Hepatocyte (in vitro differentiated cells): ENCODE measurements at regions not wholly inside any gene's neighbourhood (a gene's known extent, or its start where the extent isn't known, plus 50 kb on each side); places are given as distances from the start of the nearest gene placed in this dataset.

Experiments
- DNase-seq: peaks from one replicate; pipeline ENCODE4 v3.0.0-alpha.2; 2016; ENCODE audit warnings: low spot score
- H2AFZ ChIP-seq: fragments of 200-600 bp; sonication (generic); 2 replicates; pipeline ENCODE4 v1.6.0; 2016; ENCODE audit warnings: antibody characterized with exemption, mild to moderate bottlenecking
- H3K27ac ChIP-seq: fragments of 200-600 bp; sonication (generic); 2 replicates; pipeline ENCODE4 v1.5.1; 2016; ENCODE audit warnings: mild to moderate bottlenecking
- H3K27me3 ChIP-seq: fragments of 200-600 bp; sonication (generic); 2 replicates; pipeline ENCODE4 v1.6.1; 2016
- H3K36me3 ChIP-seq: fragments of 200-600 bp; sonication (generic); replicated peaks from 2 replicates; pipeline ENCODE4 v1.5.1; 2016; ENCODE audit warnings: low read depth; ENCODE audit not compliant: insufficient read depth
- H3K4me1 ChIP-seq: fragments of 200-600 bp; sonication (generic); 2 replicates; pipeline ENCODE4 v1.5.1; 2016; ENCODE audit warnings: mild to moderate bottlenecking, moderate library complexity; ENCODE audit not compliant: insufficient read depth
- H3K4me2 ChIP-seq: fragments of 200-600 bp; sonication (generic); 2 replicates; pipeline ENCODE4 v1.6.0; 2016
- H3K4me3 ChIP-seq: fragments of 200-600 bp; sonication (generic); 2 replicates; pipeline ENCODE4 v1.5.1; 2016; ENCODE audit warnings: mild to moderate bottlenecking
- H3K79me2 ChIP-seq: fragments of 200-600 bp; sonication (generic); 2 replicates; pipeline ENCODE4 v1.6.0; 2017; ENCODE audit warnings: mild to moderate bottlenecking
- H3K9me2 ChIP-seq: fragments of 200-600 bp; sonication (generic); replicated peaks from 2 replicates; pipeline ENCODE4 v1.6.0; 2017; ENCODE audit warnings: mild to moderate bottlenecking; ENCODE audit not compliant: insufficient read depth
- H3K9me3 ChIP-seq: fragments of 200-600 bp; sonication (generic); 2 replicates; pipeline ENCODE4 v1.5.1; 2016; ENCODE audit warnings: low read depth, mild to moderate bottlenecking
- H4K20me1 ChIP-seq: fragments of 200-600 bp; sonication (generic); 2 replicates; pipeline ENCODE4 v1.6.0; 2016; ENCODE audit warnings: mild to moderate bottlenecking; ENCODE audit not compliant: insufficient read depth, poor library complexity, severe bottlenecking
- CTCF ChIP-seq: fragments of 200-600 bp; sonication (generic); IDR thresholded peaks from 2 replicates; pipeline ENCODE4 v1.5.1; 2016; ENCODE audit warnings: antibody characterized with exemption, mild to moderate bottlenecking; ENCODE audit not compliant: poor library complexity
- EZH2 ChIP-seq: fragments of 200-600 bp; sonication (generic); IDR thresholded peaks from 2 replicates; pipeline ENCODE4 v1.6.1; 2016; ENCODE audit warnings: antibody characterized with exemption, mild to moderate bottlenecking, borderline replicate concordance
- EZH2phosphoT487 ChIP-seq: fragments of 200-600 bp; sonication (generic); IDR thresholded peaks from one replicate; pipeline ENCODE4 v1.6.1; 2018; ENCODE audit warnings: antibody characterized with exemption, mild to moderate bottlenecking, low read depth, moderate library complexity; ENCODE audit not compliant: unreplicated experiment, severe bottlenecking
- WGBS: methylation state at CpG from one replicate; pipeline ENCODE4 v1.1.6; 2016; ENCODE audit warnings: low lambda C conversion rate; ENCODE audit errors: missing lambda C conversion rate; 5-methylcytosine and 5-hydroxymethylcytosine counted together

GRCh38 chr6:126181173-126181741, 158.7 kb upstream of the CENPW start:
- H3K79me2 ChIP-seq = no peaks in the 10 kb centered on the region
- H3K27ac ChIP-seq = no peak overlapping the region
- H3K9me3 ChIP-seq = no peaks in the 10 kb centered on the region
- H2AFZ ChIP-seq = no peak overlapping the region
- no peaks in the 10 kb centered on the region for H3K9me2 ChIP-seq
- no peak for DNase-seq
- H3K4me3 ChIP-seq = no peak overlapping the region
- no peak overlapping the region for H3K4me2 ChIP-seq
- H3K36me3 ChIP-seq = no peaks in the 10 kb centered on the region
- H3K27me3 ChIP-seq = no peaks in the 10 kb centered on the region
- TF ChIP-seq EZH2phosphoT487 (no peak), CTCF (no peak), EZH2 (no peak)
- H3K4me1 ChIP-seq = no peaks in the 10 kb centered on the region
- H4K20me1 ChIP-seq = no peaks in the 10 kb centered on the region

- Histone ChIP-seq H3K4me1 (no peaks in the 10 kb centered on the region), H3K9me3 (no peaks in the 10 kb centered on the region), H3K79me2 (no peaks in the 10 kb centered on the region), H2AFZ (no peak overlapping the region), H3K36me3 (no peaks in the 10 kb centered on the region), H4K20me1 (no peaks in the 10 kb centered on the region), H3K4me3 (no peak overlapping the region), H3K9me2 (no peaks in the 10 kb centered on the region), H3K27me3 (no peaks in the 10 kb centered on the region), H3K27ac (no peak overlapping the region), H3K4me2 (no peak overlapping the region)
- 75% methylated on average over 3 of the region's 3 CpGs for WGBS
- no peak for TF ChIP-seq EZH2phosphoT487
- no peak for TF ChIP-seq CTCF
- no peak for TF ChIP-seq EZH2
- DNase-seq = no peak
Measured at GRCh38 chr6:126181890-126182289, 158.0 kb upstream of the CENPW start.

GRCh38 chr6:126182650-126183311, 157.1 kb upstream of the CENPW start:
- TF ChIP-seq EZH2phosphoT487 (no peak), EZH2 (no peak), CTCF (no peak)
- no peak for DNase-seq
- Histone ChIP-seq H3K9me3 (no peaks in the 10 kb centered on the region), H3K4me2 (no peak overlapping the region), H3K27me3 (no peaks in the 10 kb centered on the region), H3K9me2 (no peaks in the 10 kb centered on the region), H2AFZ (no peak overlapping the region), H4K20me1 (no peaks in the 10 kb centered on the region), H3K4me1 (no peaks in the 10 kb centered on the region), H3K4me3 (no peak overlapping the region), H3K27ac (no peak overlapping the region), H3K79me2 (no peaks in the 10 kb centered on the region), H3K36me3 (no peaks in the 10 kb centered on the region)
- 57% methylated on average over 2 of the region's 2 CpGs for WGBS
